ENCODE measurements at regions not wholly inside any gene's neighbourhood (a gene's known extent, or its start where the extent isn't known, plus 50 kb on each side); places are given as distances from the start of the nearest gene placed in this dataset.

GRCh38 chr9:129427149-129427548, 193.8 kb downstream of the C9orf50 start:
- BruUV-seq (replicated peaks), result no TSS peak
- H3K4me3 ChIP-seq (ENCODE audit: insufficient read depth, low read depth, low read length), result no peak overlapping the region
- no peak overlapping the region for H2BK20ac ChIP-seq (ENCODE audit: low read depth, low read length)

More at GRCh38 chr9:129427149-129427548, 193.8 kb downstream of the C9orf50 start:
- CTCF ChIA-PET, result interaction anchor here (1.7 kb wide), 1 partner anchor 197 kb away, joined by 4 read pairs; no protein-coding TSS in a partner anchor
- no peak overlapping the region for H2AK5ac ChIP-seq (ENCODE audit: low read depth, low read length)
- H4K20me1 ChIP-seq (ENCODE audit: insufficient read depth, low read length), result no peaks in the 10 kb centered on the region
- no peaks in the 10 kb centered on the region for H3K27me3 ChIP-seq (ENCODE audit: control insufficient read depth, insufficient read depth, low read length)
- no peak overlapping the region for H3K23ac ChIP-seq (ENCODE audit: low read depth, low read length)
- no peaks in the 10 kb centered on the region for H3K9me3 ChIP-seq (ENCODE audit: control insufficient read depth, insufficient read depth, low read length)
- no peak overlapping the region for H2AK9ac ChIP-seq (replicated peaks; ENCODE audit: low read depth, low read length, poor library complexity)
- in situ Hi-C loops (cut with MboI; ENCODE audit: low sequenced_read_pairs) (no loop called here), dilution Hi-C loops (cut with HindIII; ENCODE audit: low sequenced_read_pairs, unreplicated experiment) (no loop called here), intact Hi-C loops (cut with micrococcal nuclease) (no loop called here)
- DNase-seq (no peak), ATAC-seq (ENCODE audit: low read depth) (no peak)
- H3K4ac ChIP-seq (ENCODE audit: low read depth, low read length), result no peak overlapping the region
- WGBS, 2 experiments (ENCODE audit: extremely low coverage in 2 of 2, insufficient read length in 1 of 2), result 84% methylated on average over 5 of the region's 9 CpGs; no CpG with 5 or more reads in 1 of the 2 experiments
- H3K9me1 ChIP-seq (ENCODE audit: insufficient read depth, low read length), result peaks cover 3% of the 10 kb centered on the region; the same call in 1 of the 2 replicates
- POLR2A ChIA-PET (ENCODE audit: unreplicated experiment), result no interaction called here
- no peak overlapping the region for H4K8ac ChIP-seq (ENCODE audit: low read depth in 2 of 2, low read length in 2 of 2)
- no peaks in the 10 kb centered on the region for H3K79me1 ChIP-seq (ENCODE audit: low read depth in 1 of 2, low read length in 2 of 2)
- no peak overlapping the region for H2AFZ ChIP-seq (replicated peaks; ENCODE audit: low read length, poor library complexity)
- TF ChIP-seq USF2 (IDR thresholded peaks at IDR 0.05; ENCODE audit: low read depth, low read length) (no peak), ELK1 (IDR thresholded peaks at IDR 0.05; ENCODE audit: borderline replicate concordance, low read depth, low read length) (no peak), MXI1 (IDR thresholded peaks at IDR 0.05; ENCODE audit: borderline replicate concordance, low read depth, low read length) (no peak), RFX5 (IDR thresholded peaks at IDR 0.05; ENCODE audit: low read depth, low read length) (no peak), POLR2A (IDR thresholded peaks at IDR 0.05; ENCODE audit: low read depth, low read length) (no peak), SMC3 (IDR thresholded peaks at IDR 0.05; ENCODE audit: low read depth, low read length) (no peak), BHLHE40 (IDR thresholded peaks at IDR 0.05; ENCODE audit: low read depth, low read length) (no peak), CHD1 (IDR thresholded peaks at IDR 0.05; ENCODE audit: low read depth, low read length) (no peak), CEBPB (IDR thresholded peaks at IDR 0.05; ENCODE audit: low read depth, low read length) (no peak), RCOR1 (IDR thresholded peaks at IDR 0.05; ENCODE audit: insufficient replicate concordance, low read length) (no peak), MAZ (IDR thresholded peaks at IDR 0.05; ENCODE audit: borderline replicate concordance, low read depth, low read length) (no peak), RAD21 (IDR thresholded peaks at IDR 0.05; ENCODE audit: low read length) (no peak)
- no peak overlapping the region for H2BK120ac ChIP-seq (ENCODE audit: low read depth, low read length)
- H2BK15ac ChIP-seq (ENCODE audit: low read depth, low read length), result no peak overlapping the region
- no peaks in the 10 kb centered on the region for H3K36me3 ChIP-seq (ENCODE audit: control insufficient read depth, insufficient read depth, low read length)
- no peak overlapping the region for H3K27ac ChIP-seq (ENCODE audit: insufficient read depth, low read length)
- H3K18ac ChIP-seq (ENCODE audit: low read depth, low read length), result no peak overlapping the region
- peaks cover 2% of the 10 kb centered on the region; the same call in 1 of the 2 replicates for H3K4me1 ChIP-seq (ENCODE audit: control insufficient read depth, insufficient read depth, low read length)
- H3K9ac ChIP-seq (ENCODE audit: low read depth, low read length), result no peak overlapping the region
- no peak overlapping the region for H3K56ac ChIP-seq (ENCODE audit: extremely low read depth, insufficient read depth, low read length)
- no peak overlapping the region for H3K14ac ChIP-seq (replicated peaks; ENCODE audit: low read depth, low read length)
- H4K91ac ChIP-seq (ENCODE audit: insufficient read depth, low read depth, low read length), result no peak overlapping the region
- H3K4me2 ChIP-seq (ENCODE audit: low read depth, low read length), result no peak overlapping the region
- no peak overlapping the region for H4K5ac ChIP-seq (ENCODE audit: low read depth, low read length)
- no peak overlapping the region for H2BK5ac ChIP-seq (ENCODE audit: low read depth, low read length, poor library complexity, severe bottlenecking)
